HEK293 (cell line): ENCODE measurements at regions not wholly inside any gene's neighbourhood (a gene's known extent, or its start where the extent isn't known, plus 50 kb on each side); places are given as distances from the start of the nearest gene placed in this dataset.

Source experiments
- CTCF ChIA-PET: fragments of 350-600 bp; formaldehyde crosslinking; extraction: SDS; loops from one replicate; lab custom pipeline; 2021; ENCODE audit warnings: antibody characterized with exemption; lab: Yijun Ruan, JAX
- POLR2A ChIA-PET: fragments of 300-600 bp; formaldehyde crosslinking; extraction: SDS; loops from one replicate; lab custom pipeline; 2020; ENCODE audit warnings: antibody characterized with exemption, inconsistent platforms; lab: Yijun Ruan, JAX
- H3K27ac ChIP-seq: fragments of 200-500 bp; sonication (Bioruptor generic); 2 replicates; pipeline ENCODE4 v1.5.1; 2014; ENCODE audit warnings: low read depth, low read length, control low read depth, inconsistent platforms; ENCODE audit errors: extremely low read depth
- H3K36me3 ChIP-seq, 2 experiments: fragments of 200-500 bp in 1 of 2; sonication (Bioruptor generic) in 1 of 2; 1 replicate in 1 of 2; 2 replicates in 1 of 2; pipeline ENCODE4 v1.5.1; 2014 to 2017; ENCODE audit warnings: inconsistent platforms in 2 of 2, low read length in 2 of 2; ENCODE audit not compliant: control insufficient read depth in 2 of 2, insufficient read depth in 1 of 2
- H3K4me1 ChIP-seq: fragments of 200-500 bp; sonication (Bioruptor generic); 2 replicates; pipeline ENCODE4 v1.5.1; 2014; ENCODE audit warnings: mild to moderate bottlenecking, low read length, inconsistent platforms; ENCODE audit not compliant: control insufficient read depth, insufficient read depth
- H3K4me3 ChIP-seq: 2 replicates; pipeline ENCODE4 v1.5.1; 2011; ENCODE audit warnings: low read depth, mild to moderate bottlenecking, control low read depth, low read length, moderate library complexity
- H3K9me3 ChIP-seq: fragments of 200-500 bp; sonication (Bioruptor generic); 2 replicates; pipeline ENCODE4 v1.5.1; 2014; ENCODE audit warnings: low read depth, low read length, inconsistent platforms; ENCODE audit not compliant: control insufficient read depth, insufficient read depth
- HOXC10 ChIP-seq: sonication (generic); formaldehyde crosslinking; IDR thresholded peaks from 2 replicates; pipeline ENCODE4 v1.8.1; 2023; ENCODE audit warnings: mild to moderate bottlenecking, missing genetic modification reagents
- SP3 ChIP-seq: fragments of 450-650 bp; formaldehyde crosslinking; IDR thresholded peaks from 2 replicates; pipeline ENCODE4 v1.5.1; 2016; ENCODE audit warnings: missing biosample characterization, missing genetic modification characterization
- SP7 ChIP-seq: fragments of 450-650 bp; formaldehyde crosslinking; IDR thresholded peaks from 2 replicates; pipeline ENCODE4 v1.5.1; 2016; ENCODE audit warnings: missing biosample characterization, missing genetic modification characterization
- WT1 ChIP-seq: fragments of 450-650 bp; formaldehyde crosslinking; IDR thresholded peaks from 2 replicates; pipeline ENCODE4 v1.5.1; 2016; ENCODE audit warnings: missing biosample characterization, missing genetic modification characterization
- ZBTB1 ChIP-seq: fragments of 450-650 bp; formaldehyde crosslinking; IDR thresholded peaks from 2 replicates; pipeline ENCODE4 v1.5.1; 2016; ENCODE audit warnings: missing biosample characterization, missing genetic modification characterization
- ZNF121 ChIP-seq: fragments of 450-650 bp; formaldehyde crosslinking; IDR thresholded peaks from 2 replicates; pipeline ENCODE4 v1.5.1; 2016; ENCODE audit warnings: missing biosample characterization, missing genetic modification characterization
- ZNF133 ChIP-seq: fragments of 450-650 bp; formaldehyde crosslinking; IDR thresholded peaks from 2 replicates; pipeline ENCODE4 v1.5.1; 2016; ENCODE audit warnings: missing biosample characterization, missing genetic modification characterization
- ZNF214 ChIP-seq: fragments of 450-650 bp; formaldehyde crosslinking; IDR thresholded peaks from 2 replicates; pipeline ENCODE4 v1.5.1; 2017; ENCODE audit warnings: missing biosample characterization, mild to moderate bottlenecking, missing genetic modification characterization, borderline replicate concordance
- ZNF26 ChIP-seq: fragments of 450-650 bp; formaldehyde crosslinking; IDR thresholded peaks from 2 replicates; pipeline ENCODE4 v1.5.1; 2016; ENCODE audit warnings: missing biosample characterization, missing genetic modification characterization
- ZNF341 ChIP-seq: fragments of 450-650 bp; formaldehyde crosslinking; IDR thresholded peaks from 2 replicates; pipeline ENCODE4; 2016; ENCODE audit warnings: low read depth, missing biosample characterization, missing genetic modification characterization
- ZNF354C ChIP-seq: fragments of 450-650 bp; formaldehyde crosslinking; IDR thresholded peaks from 2 replicates; pipeline ENCODE4 v1.5.1; 2016; ENCODE audit warnings: missing biosample characterization, missing genetic modification characterization, low read depth, borderline replicate concordance
- ZNF398 ChIP-seq: fragments of 450-650 bp; formaldehyde crosslinking; IDR thresholded peaks from 2 replicates; pipeline ENCODE4 v1.5.1; 2017; ENCODE audit warnings: missing biosample characterization, missing genetic modification characterization
- ZNF404 ChIP-seq: fragments of 450-650 bp; formaldehyde crosslinking; IDR thresholded peaks from 2 replicates; pipeline ENCODE4 v1.5.1; 2017; ENCODE audit warnings: missing biosample characterization, missing genetic modification characterization
- ZNF473 ChIP-seq: fragments of 450-650 bp; formaldehyde crosslinking; IDR thresholded peaks from 2 replicates; pipeline ENCODE4 v1.5.1; 2017; ENCODE audit warnings: missing biosample characterization, missing genetic modification characterization
- ZNF510 ChIP-seq: fragments of 450-650 bp; formaldehyde crosslinking; IDR thresholded peaks from 2 replicates; pipeline ENCODE4 v1.5.1; 2018; ENCODE audit warnings: mild to moderate bottlenecking, missing genetic modification characterization, missing biosample characterization; ENCODE audit not compliant: insufficient replicate concordance
- ZNF596 ChIP-seq: fragments of 450-650 bp; IDR thresholded peaks from 2 replicates; pipeline ENCODE4 v1.5.0; 2018; ENCODE audit warnings: missing biosample characterization, mild to moderate bottlenecking, missing genetic modification characterization, moderate library complexity
- ZNF645 ChIP-seq: fragments of 450-650 bp; formaldehyde crosslinking; IDR thresholded peaks from 2 replicates; pipeline ENCODE4; 2016; ENCODE audit warnings: missing biosample characterization, missing genetic modification characterization
- ZNF660 ChIP-seq: fragments of 450-650 bp; IDR thresholded peaks from 2 replicates; pipeline ENCODE4 v1.5.1; 2018; ENCODE audit warnings: missing biosample characterization, mild to moderate bottlenecking, missing genetic modification characterization
- ZNF791 ChIP-seq: fragments of 450-650 bp; formaldehyde crosslinking; IDR thresholded peaks from 2 replicates; pipeline ENCODE4 v1.5.1; 2016; ENCODE audit warnings: missing biosample characterization, missing genetic modification characterization
- TF ChIP-seq, protein P1 (sequence below): fragments of 450-650 bp; formaldehyde crosslinking; IDR thresholded peaks from 2 replicates; pipeline ENCODE4 v1.5.1; 2017; ENCODE audit warnings: missing biosample characterization, missing genetic modification characterization
- TF ChIP-seq, protein P2 (sequence below): sonication (generic); formaldehyde crosslinking; IDR thresholded peaks from 2 replicates; pipeline ENCODE4 v1.8.1; 2022; ENCODE audit warnings: mild to moderate bottlenecking, moderate library complexity, missing genetic modification reagents
- TF ChIP-seq, protein P3 (sequence below): fragments of 450-650 bp; formaldehyde crosslinking; IDR thresholded peaks from 2 replicates; pipeline ENCODE4 v1.5.1; 2016; ENCODE audit warnings: missing biosample characterization, missing genetic modification characterization
- TF ChIP-seq, protein P4 (sequence below): fragments of 450-650 bp; formaldehyde crosslinking; IDR thresholded peaks from 2 replicates; pipeline ENCODE4 v1.5.1; 2017; ENCODE audit warnings: missing biosample characterization, missing genetic modification characterization

DNA sequence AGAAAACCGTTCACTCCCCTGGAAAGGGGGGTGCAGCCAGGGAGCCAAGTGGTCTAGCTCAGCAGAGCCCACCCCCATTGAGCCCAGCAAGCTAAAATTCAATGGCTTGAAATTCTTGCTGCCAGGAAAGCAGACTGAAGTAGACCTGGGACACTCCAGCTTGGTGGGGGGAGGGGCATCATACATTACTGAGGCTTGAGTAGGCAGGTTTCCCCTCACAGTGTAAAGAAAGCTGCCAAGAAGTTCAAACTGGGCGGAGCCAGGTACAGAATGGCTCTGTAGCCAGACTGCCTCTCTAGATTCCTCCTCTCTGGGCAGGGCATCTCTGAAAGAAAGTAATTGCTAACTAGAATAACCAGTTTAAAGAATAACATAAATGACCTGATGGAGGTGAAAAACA is 372.3 kb upstream of the F9 start (continued):
- TF ChIP-seq, protein P1, sequence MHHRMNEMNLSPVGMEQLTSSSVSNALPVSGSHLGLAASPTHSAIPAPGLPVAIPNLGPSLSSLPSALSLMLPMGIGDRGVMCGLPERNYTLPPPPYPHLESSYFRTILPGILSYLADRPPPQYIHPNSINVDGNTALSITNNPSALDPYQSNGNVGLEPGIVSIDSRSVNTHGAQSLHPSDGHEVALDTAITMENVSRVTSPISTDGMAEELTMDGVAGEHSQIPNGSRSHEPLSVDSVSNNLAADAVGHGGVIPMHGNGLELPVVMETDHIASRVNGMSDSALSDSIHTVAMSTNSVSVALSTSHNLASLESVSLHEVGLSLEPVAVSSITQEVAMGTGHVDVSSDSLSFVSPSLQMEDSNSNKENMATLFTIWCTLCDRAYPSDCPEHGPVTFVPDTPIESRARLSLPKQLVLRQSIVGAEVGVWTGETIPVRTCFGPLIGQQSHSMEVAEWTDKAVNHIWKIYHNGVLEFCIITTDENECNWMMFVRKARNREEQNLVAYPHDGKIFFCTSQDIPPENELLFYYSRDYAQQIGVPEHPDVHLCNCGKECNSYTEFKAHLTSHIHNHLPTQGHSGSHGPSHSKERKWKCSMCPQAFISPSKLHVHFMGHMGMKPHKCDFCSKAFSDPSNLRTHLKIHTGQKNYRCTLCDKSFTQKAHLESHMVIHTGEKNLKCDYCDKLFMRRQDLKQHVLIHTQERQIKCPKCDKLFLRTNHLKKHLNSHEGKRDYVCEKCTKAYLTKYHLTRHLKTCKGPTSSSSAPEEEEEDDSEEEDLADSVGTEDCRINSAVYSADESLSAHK: no peak
- TF ChIP-seq HOXC10 (CRISPR knock-in tag) (no peak), WT1 (tag by site-specific recombination) (no peak), ZNF510 (no peak), ZNF398 (tag by site-specific recombination) (no peak), ZNF121 (tag by site-specific recombination) (no peak)

- ChIA-PET POLR2A (no interaction called here), CTCF (no interaction called here)
- Histone ChIP-seq H3K27ac (no peak overlapping the region), H3K4me3 (no peak overlapping the region), H3K36me3 (no peaks in the 10 kb centered on the region), H3K4me1 (no peaks in the 10 kb centered on the region), H3K9me3 (no peaks in the 10 kb centered on the region)
- TF ChIP-seq ZNF473 (tag by site-specific recombination) (no peak), ZNF404 (tag by site-specific recombination) (no peak), ZNF354C (no peak), ZNF660 (no peak), ZNF341 (tag by site-specific recombination) (no peak), ZNF26 (tag by site-specific recombination) (no peak), ZNF791 (tag by site-specific recombination) (no peak), ZNF214 (no peak), ZBTB1 (tag by site-specific recombination) (no peak), ZNF645 (no peak), SP7 (tag by site-specific recombination) (no peak), ZNF596 (tag by site-specific recombination) (no peak), SP3 (tag by site-specific recombination) (no peak), ZNF133 (tag by site-specific recombination) (no peak)
- TF ChIP-seq, protein P2, sequence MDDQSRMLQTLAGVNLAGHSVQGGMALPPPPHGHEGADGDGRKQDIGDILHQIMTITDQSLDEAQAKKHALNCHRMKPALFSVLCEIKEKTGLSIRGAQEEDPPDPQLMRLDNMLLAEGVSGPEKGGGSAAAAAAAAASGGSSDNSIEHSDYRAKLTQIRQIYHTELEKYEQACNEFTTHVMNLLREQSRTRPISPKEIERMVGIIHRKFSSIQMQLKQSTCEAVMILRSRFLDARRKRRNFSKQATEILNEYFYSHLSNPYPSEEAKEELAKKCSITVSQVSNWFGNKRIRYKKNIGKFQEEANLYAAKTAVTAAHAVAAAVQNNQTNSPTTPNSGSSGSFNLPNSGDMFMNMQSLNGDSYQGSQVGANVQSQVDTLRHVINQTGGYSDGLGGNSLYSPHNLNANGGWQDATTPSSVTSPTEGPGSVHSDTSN (CRISPR knock-in tag): no peak
- TF ChIP-seq, protein P3, sequence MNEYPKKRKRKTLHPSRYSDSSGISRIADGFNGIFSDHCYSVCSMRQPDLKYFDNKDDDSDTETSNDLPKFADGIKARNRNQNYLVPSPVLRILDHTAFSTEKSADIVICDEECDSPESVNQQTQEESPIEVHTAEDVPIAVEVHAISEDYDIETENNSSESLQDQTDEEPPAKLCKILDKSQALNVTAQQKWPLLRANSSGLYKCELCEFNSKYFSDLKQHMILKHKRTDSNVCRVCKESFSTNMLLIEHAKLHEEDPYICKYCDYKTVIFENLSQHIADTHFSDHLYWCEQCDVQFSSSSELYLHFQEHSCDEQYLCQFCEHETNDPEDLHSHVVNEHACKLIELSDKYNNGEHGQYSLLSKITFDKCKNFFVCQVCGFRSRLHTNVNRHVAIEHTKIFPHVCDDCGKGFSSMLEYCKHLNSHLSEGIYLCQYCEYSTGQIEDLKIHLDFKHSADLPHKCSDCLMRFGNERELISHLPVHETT (tag by site-specific recombination): no peak
- TF ChIP-seq, protein P4, sequence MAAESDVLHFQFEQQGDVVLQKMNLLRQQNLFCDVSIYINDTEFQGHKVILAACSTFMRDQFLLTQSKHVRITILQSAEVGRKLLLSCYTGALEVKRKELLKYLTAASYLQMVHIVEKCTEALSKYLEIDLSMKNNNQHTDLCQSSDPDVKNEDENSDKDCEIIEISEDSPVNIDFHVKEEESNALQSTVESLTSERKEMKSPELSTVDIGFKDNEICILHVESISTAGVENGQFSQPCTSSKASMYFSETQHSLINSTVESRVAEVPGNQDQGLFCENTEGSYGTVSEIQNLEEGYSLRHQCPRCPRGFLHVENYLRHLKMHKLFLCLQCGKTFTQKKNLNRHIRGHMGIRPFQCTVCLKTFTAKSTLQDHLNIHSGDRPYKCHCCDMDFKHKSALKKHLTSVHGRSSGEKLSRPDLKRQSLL: no peak
Observed at GRCh38 chrX:139156356-139156755, 374.2 kb upstream of the F9 start.
